K562 (cell line): ENCODE measurements at regions not wholly inside any gene's neighbourhood (a gene's known extent, or its start where the extent isn't known, plus 50 kb on each side); places are given as distances from the start of the nearest gene placed in this dataset.

ENCODE experiments used
- ATAC-seq: fragments of 200-7000 bp; cut with Tn5 transposase; 3 replicates; pipeline ENCODE4 v1.9.1; 2020; ENCODE audit warnings: moderate library complexity
- BruUV-seq: library from RNA; stranded (reverse); fragments of 400-500 nt; replicated peaks from 2 replicates; lab custom pipeline; 2021; lab: Mats Ljungman, UMichigan
- CTCF ChIA-PET: fragments of 300-600 bp; formaldehyde crosslinking; extraction: SDS; loops from one replicate; lab custom pipeline; 2021; ENCODE audit warnings: low intra/inter-chr PET ratio; lab: Yijun Ruan, JAX
- POLR2A ChIA-PET: fragments of 300-600, 350-650 bp; sonication (Branson Sonifier 250); formaldehyde crosslinking; extraction: SDS; loops from one replicate; lab custom pipeline; 2021; ENCODE audit warnings: antibody characterized with exemption, inconsistent platforms; lab: Yijun Ruan, JAX
- DNase-seq, 4 experiments: peaks; one replicate each; pipeline versions ENCODE4 v3.0.0 to v3.0.0-alpha.2; 2011 to 2018; ENCODE audit warnings: low spot score in 3 of 4, mixed read lengths in 3 of 4; ENCODE audit errors: extremely low read depth in 1 of 4
- FAIRE-seq: peaks from 2 replicates; lab custom pipeline; 2011; peaks lifted over from hg19 to GRCh38; lab: Jason Lieb, UNC
- H2AFZ ChIP-seq: 2 replicates; pipeline ENCODE4 v1.6.0; 2011; ENCODE audit warnings: low read depth, low read length, control low read depth, inconsistent platforms
- H3K27ac ChIP-seq: fragments of 200-600 bp; 3 replicates; pipeline ENCODE4 v1.8.0; 2011; ENCODE audit warnings: low read depth, mild to moderate bottlenecking, control low read depth, inconsistent platforms, low read length, moderate library complexity, mixed read lengths; ENCODE audit errors: extremely low read depth
- H3K27me3 ChIP-seq, 2 experiments: fragments of 300-600 bp in 1 of 2; 2 replicates in 1 of 2; 3 replicates in 1 of 2; pipeline versions ENCODE4 v1.6.0 to v1.8.0; 2011; ENCODE audit warnings: inconsistent platforms in 2 of 2, low read length in 2 of 2, mild to moderate bottlenecking in 1 of 2, mixed read lengths in 1 of 2, moderate library complexity in 1 of 2; ENCODE audit not compliant: control insufficient read depth in 2 of 2, insufficient read depth in 2 of 2
- H3K36me3 ChIP-seq: fragments of 300-600 bp; 3 replicates; pipeline ENCODE4 v1.8.0; 2011; ENCODE audit warnings: mild to moderate bottlenecking, low read length, inconsistent platforms; ENCODE audit not compliant: control insufficient read depth, insufficient read depth
- H3K4me1 ChIP-seq, 2 experiments: fragments of 200-600 bp in 1 of 2; replicated peaks in 1 of 2; 2 replicates in 1 of 2; 3 replicates in 1 of 2; pipeline versions ENCODE4 v1.5.1 to v1.8.0; 2011; ENCODE audit warnings: inconsistent platforms in 2 of 2, low read length in 2 of 2, mild to moderate bottlenecking in 1 of 2, mixed read lengths in 1 of 2, moderate library complexity in 1 of 2; ENCODE audit not compliant: control insufficient read depth in 2 of 2, insufficient read depth in 2 of 2
- H3K4me2 ChIP-seq: 2 replicates; pipeline ENCODE4 v1.6.1; 2011; ENCODE audit warnings: low read length, control low read depth, inconsistent platforms, mixed read lengths; ENCODE audit not compliant: insufficient read depth
- H3K4me3 ChIP-seq: fragments of 200-600 bp; sonication (generic), shearing (Covaris generic); 2 replicates; pipeline ENCODE4 v1.5.1; 2016; ENCODE audit warnings: control low read depth, inconsistent platforms
- H3K79me2 ChIP-seq: fragments of 200-600 bp; 3 replicates; pipeline ENCODE4 v1.8.0; 2011; ENCODE audit warnings: low read length, inconsistent platforms; ENCODE audit not compliant: control insufficient read depth, insufficient read depth
- H3K9ac ChIP-seq, 2 experiments: 2 replicates each; pipeline versions ENCODE4 v1.6.0 to v1.6.1; 2011; ENCODE audit warnings: low read depth in 2 of 2, low read length in 2 of 2, control low read depth in 1 of 2, inconsistent platforms in 1 of 2, mild to moderate bottlenecking in 1 of 2, mixed read lengths in 1 of 2; ENCODE audit not compliant: insufficient read depth in 1 of 2
- H3K9me1 ChIP-seq: one replicate; pipeline ENCODE4 v1.6.0; 2011; ENCODE audit warnings: inconsistent platforms, mild to moderate bottlenecking, low read length, moderate library complexity; ENCODE audit not compliant: control insufficient read depth, insufficient read depth
- H3K9me3 ChIP-seq: replicated peaks from 2 replicates; pipeline ENCODE4 v1.5.1; 2011; ENCODE audit warnings: low read depth, low read length, inconsistent platforms; ENCODE audit not compliant: control insufficient read depth, insufficient read depth
- H4K20me1 ChIP-seq: replicated peaks from 2 replicates; pipeline ENCODE4 v1.6.1; 2011; ENCODE audit warnings: low read length, inconsistent platforms, mixed read lengths; ENCODE audit not compliant: control insufficient read depth, insufficient read depth
- CBX8 ChIP-seq: fragments of 200-600 bp; sonication (generic); IDR thresholded peaks from 2 replicates; pipeline ENCODE4 v1.6.1; 2012; ENCODE audit warnings: borderline replicate concordance, mixed run types, low read depth, mild to moderate bottlenecking, moderate library complexity, mixed read lengths, low read length, control low read depth, inconsistent platforms; ENCODE audit not compliant: poor library complexity, severe bottlenecking; ENCODE audit errors: extremely low read depth
- ETV6 ChIP-seq, 3 experiments: fragments of 150-350 bp in 1 of 3; sonication (generic) in 1 of 3; formaldehyde crosslinking in 1 of 3; IDR thresholded peaks; 2 replicates each; pipeline versions ENCODE4 v1.6.1 to v1.8.0; 2014 to 2022; ENCODE audit warnings: borderline replicate concordance in 2 of 3, low read depth in 2 of 3, antibody characterized with exemption in 1 of 3, low read length in 1 of 3, mild to moderate bottlenecking in 1 of 3, missing genetic modification reagents in 1 of 3
- FOXJ2 ChIP-seq: fragments of 200-800 bp; sonication (Bioruptor generic); IDR thresholded peaks from 2 replicates; pipeline ENCODE4 v1.6.1; 2016; ENCODE audit warnings: missing genetic modification characterization, missing compliant biosample characterization
- KLF10 ChIP-seq: fragments of 250-450 bp; sonication (Bioruptor Pico); IDR thresholded peaks from 2 replicates; pipeline ENCODE4 v1.6.1; 2021; ENCODE audit warnings: matching md5 sums
- ZNF408 ChIP-seq: fragments of 250-450 bp; sonication (Bioruptor Pico); IDR thresholded peaks from 2 replicates; pipeline ENCODE4 v1.4.0; 2020; ENCODE audit warnings: low read depth, mild to moderate bottlenecking, moderate library complexity
- WGBS: fragments of 100-300 bp; shearing (Covaris generic); methylation state at CpG from one replicate; pipeline ENCODE4 v1.1.6; 2016; ENCODE audit warnings: low coverage, mixed read lengths; ENCODE audit not compliant: insufficient coverage; ENCODE audit errors: missing lambda C conversion rate; 5-methylcytosine and 5-hydroxymethylcytosine counted together
- in situ Hi-C: fragments of 300-500 bp; cut with MboI; formaldehyde crosslinking; loops from 4 replicates; pipeline ENCODE4 v1.15.0; 2018; ENCODE audit warnings: inconsistent platforms, mixed read lengths
- intact Hi-C: fragments of 100-400 bp; cut with micrococcal nuclease; formaldehyde crosslinking; loops from 2 replicates; pipeline ENCODE4 v1.14.2; 2022
- TF ChIP-seq, protein P1 (sequence below): sonication (generic); formaldehyde crosslinking; IDR thresholded peaks from 2 replicates; pipeline ENCODE4 v1.8.0; 2022; ENCODE audit warnings: missing genetic modification reagents, mild to moderate bottlenecking, borderline replicate concordance

DNA sequence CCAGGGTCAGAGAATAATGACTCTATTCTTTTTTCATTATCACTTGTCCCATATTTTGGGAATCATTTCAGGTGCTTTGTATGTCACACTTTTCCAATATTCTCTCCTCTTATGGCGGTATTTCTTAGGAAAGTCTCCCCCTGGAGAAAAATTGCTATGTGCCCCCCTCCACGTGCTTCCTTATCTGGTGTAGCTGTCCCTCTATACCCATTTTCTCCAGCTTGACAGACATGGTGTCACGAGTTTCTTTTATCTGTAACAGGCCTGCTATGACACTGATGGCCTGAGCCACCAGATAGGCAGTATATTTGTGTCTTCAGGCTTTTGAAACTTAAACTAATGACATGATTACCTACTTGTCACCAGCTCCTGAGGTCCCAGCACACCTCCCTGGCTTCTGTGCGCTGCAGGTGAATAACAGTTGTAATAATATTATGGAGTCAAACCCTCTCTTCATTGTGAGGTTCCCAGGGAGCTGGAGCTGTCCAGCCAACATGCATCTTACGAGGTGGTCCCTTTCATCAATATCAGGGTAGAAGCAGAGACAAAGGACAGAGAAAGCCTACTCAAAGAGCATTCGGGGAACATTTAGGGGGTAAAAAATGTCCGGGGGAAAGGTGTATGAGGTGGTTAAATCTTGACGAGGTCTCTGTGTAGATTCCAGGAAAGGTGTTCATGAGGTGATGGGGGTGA lies 71.2 kb upstream of the DUSP10 start (continued):
- TF ChIP-seq ETV6 (IDR thresholded peaks at IDR 0.05; ENCODE audit: borderline replicate concordance in 1 of 2, low read depth in 2 of 2, low read length in 1 of 2) (no peak), ETV6 (CRISPR knock-in tag; IDR thresholded peaks at IDR 0.05; ENCODE audit: borderline replicate concordance) (no peak), KLF10 (no peak)
- TF ChIP-seq, protein P1, sequence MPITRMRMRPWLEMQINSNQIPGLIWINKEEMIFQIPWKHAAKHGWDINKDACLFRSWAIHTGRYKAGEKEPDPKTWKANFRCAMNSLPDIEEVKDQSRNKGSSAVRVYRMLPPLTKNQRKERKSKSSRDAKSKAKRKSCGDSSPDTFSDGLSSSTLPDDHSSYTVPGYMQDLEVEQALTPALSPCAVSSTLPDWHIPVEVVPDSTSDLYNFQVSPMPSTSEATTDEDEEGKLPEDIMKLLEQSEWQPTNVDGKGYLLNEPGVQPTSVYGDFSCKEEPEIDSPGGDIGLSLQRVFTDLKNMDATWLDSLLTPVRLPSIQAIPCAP: no peak

DNA sequence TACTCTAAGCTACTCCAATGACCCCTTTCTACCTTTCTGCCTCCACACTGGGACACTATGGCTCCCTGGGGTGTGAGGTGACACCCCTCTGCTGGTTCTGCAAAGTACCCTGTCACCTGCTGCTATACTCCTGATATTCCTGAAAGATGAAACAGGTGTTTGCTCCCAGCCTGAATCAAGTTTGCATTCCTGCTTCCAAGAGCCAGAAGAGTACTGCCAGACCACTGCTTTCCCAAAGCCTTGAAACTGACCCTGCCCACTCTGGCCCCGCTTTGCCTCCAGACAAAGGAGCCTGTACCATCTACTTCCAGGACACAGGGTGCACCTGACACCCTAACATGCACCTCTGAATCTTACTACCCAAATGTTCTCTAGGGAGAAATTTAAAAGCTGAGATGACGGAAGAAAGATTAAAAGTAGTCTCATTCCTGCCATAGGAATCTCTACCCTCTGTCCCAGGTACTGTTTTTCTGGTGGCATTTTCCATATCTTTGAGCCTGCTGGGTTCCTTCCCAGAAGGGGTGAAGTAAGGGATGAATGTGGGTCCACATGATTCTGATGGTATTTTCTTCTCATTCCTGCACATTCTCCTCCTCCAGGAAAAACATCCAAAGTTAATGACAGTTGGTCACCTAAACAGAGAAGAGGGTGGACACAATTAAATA lies 70.3 kb upstream of the DUSP10 start:
- in situ Hi-C loops: no loop called here
- Histone ChIP-seq H2AFZ (no peak overlapping the region), H3K79me2 (no peaks in the 10 kb centered on the region), H3K4me3 (no peak overlapping the region), H3K4me2 (no peak overlapping the region), H3K4me1 (peaks cover 0 to 2% of the 10 kb centered on the region in 2 experiments; a peak in 1 of 5 replicates), H3K9me1 (no peaks in the 10 kb centered on the region), H3K27ac (no peak overlapping the region), H3K9me3 (0 out of 2 replicates have a peak, but pooled peaks cover 3% of the 10 kb centered on the region), H4K20me1 (no peaks in the 10 kb centered on the region), H3K36me3 (no peaks in the 10 kb centered on the region), H3K9ac (no peak overlapping the region), H3K27me3 (no peaks in the 10 kb centered on the region)
- WGBS: 17% methylated on average over 2 of the region's 2 CpGs
- DNase-seq: no peak
- BruUV-seq: no TSS peak
- POLR2A ChIA-PET: interaction anchor here (0.6 kb wide), 1 partner anchor 92 kb away, joined by 3 read pairs; no protein-coding TSS in a partner anchor
- CTCF ChIA-PET: no interaction called here
- FAIRE-seq: no peak
- ATAC-seq: no peak
- intact Hi-C loops: no loop called here
- TF ChIP-seq FOXJ2 (tag) (0 out of 2 replicates have a peak, but pooled peaks have one; percentile 8), CBX8 (no peak), ZNF408 (no peak)
- TF ChIP-seq, all 486 proteins: peak for 1
